Ovary (tissue), 3 donors: ENCODE measurements at regions not wholly inside any gene's neighbourhood (a gene's known extent, or its start where the extent isn't known, plus 50 kb on each side); places are given as distances from the start of the nearest gene placed in this dataset.
A peak's percentile ranks its signal among the peaks of the same experiment; 100 is the strongest.

Experiments
- CTCF ChIP-seq, 3 donors: fragments of 450-650 bp in 2 of 3; fragments of 200-600 bp in 1 of 3; IDR thresholded peaks; one replicate each; pipeline versions ENCODE4 v1.5.1 to v1.8.0; 2016 to 2022; ENCODE audit warnings: antibody characterized with exemption in 3 of 3, mild to moderate bottlenecking in 1 of 3
- EP300 ChIP-seq: sonication (generic); formaldehyde crosslinking; IDR thresholded peaks from one replicate; pipeline ENCODE4 v1.6.1; 2017; ENCODE audit warnings: antibody characterized with exemption
- POLR2A ChIP-seq: fragments of 450-650 bp; IDR thresholded peaks from one replicate; pipeline ENCODE4 v1.6.1; 2017; ENCODE audit warnings: antibody characterized with exemption, mild to moderate bottlenecking, moderate library complexity
- donor health status: DM: no; HTN: no; CAD: no.

- no peak for TF ChIP-seq POLR2A
- TF ChIP-seq CTCF (IDR thresholded peaks at IDR 0.05), result peak in 1 of 3 donors; percentile 11
- no peak for TF ChIP-seq EP300
Observed at GRCh38 chr14:101365329-101366158, 195.8 kb upstream of the DIO3 start.
